ENCODE measurements at regions not wholly inside any gene's neighbourhood (a gene's known extent, or its start where the extent isn't known, plus 50 kb on each side); places are given as distances from the start of the nearest gene placed in this dataset.

DNA sequence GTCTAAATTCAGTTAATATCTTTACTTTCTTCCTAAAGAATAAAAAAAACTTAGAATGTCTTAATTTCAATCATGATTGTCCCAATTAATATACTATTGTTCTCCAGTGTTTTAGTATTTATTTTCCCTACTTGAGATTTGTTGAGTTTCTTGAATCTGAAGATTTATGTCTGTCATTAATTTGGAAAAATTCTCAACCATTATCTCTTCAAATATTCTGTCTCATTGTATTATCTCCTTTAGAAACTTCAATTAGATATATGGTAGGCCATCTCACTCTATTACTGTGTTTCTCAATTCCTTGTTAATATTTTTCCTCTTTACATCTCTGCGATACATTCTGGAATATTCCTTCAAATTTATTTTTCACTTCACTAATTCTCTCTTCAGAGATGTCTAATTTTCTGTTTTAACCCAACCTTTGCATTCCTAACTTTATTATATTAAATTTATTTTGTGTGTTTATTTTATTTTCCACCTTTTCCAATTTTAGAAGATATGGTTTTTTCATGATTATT is 268.6 kb downstream of the QKI start:
- DNase-seq = no peak
- H3K9me2 ChIP-seq (replicated peaks; ENCODE audit: insufficient read depth, low read length) = no peaks in the 10 kb centered on the region
- H3K4me3 ChIP-seq (ENCODE audit: low read length) = no peak overlapping the region
- TF ChIP-seq EZH2phosphoT487 (IDR thresholded peaks at IDR 0.05; ENCODE audit: low read length) (no peak), EZH2 (optimal IDR thresholded peaks at IDR 0.05; ENCODE audit: low read depth, low read length) (no peak)
- TF ChIP-seq, protein P1, sequence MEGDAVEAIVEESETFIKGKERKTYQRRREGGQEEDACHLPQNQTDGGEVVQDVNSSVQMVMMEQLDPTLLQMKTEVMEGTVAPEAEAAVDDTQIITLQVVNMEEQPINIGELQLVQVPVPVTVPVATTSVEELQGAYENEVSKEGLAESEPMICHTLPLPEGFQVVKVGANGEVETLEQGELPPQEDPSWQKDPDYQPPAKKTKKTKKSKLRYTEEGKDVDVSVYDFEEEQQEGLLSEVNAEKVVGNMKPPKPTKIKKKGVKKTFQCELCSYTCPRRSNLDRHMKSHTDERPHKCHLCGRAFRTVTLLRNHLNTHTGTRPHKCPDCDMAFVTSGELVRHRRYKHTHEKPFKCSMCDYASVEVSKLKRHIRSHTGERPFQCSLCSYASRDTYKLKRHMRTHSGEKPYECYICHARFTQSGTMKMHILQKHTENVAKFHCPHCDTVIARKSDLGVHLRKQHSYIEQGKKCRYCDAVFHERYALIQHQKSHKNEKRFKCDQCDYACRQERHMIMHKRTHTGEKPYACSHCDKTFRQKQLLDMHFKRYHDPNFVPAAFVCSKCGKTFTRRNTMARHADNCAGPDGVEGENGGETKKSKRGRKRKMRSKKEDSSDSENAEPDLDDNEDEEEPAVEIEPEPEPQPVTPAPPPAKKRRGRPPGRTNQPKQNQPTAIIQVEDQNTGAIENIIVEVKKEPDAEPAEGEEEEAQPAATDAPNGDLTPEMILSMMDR (IDR thresholded peaks at IDR 0.05; ENCODE audit: low read length) = no peak
- no peaks in the 10 kb centered on the region for H3K36me3 ChIP-seq (replicated peaks; ENCODE audit: insufficient read depth, low read length)
- H3K4me2 ChIP-seq (ENCODE audit: low read depth, low read length) = no peak overlapping the region
- no peak overlapping the region for H2AFZ ChIP-seq (ENCODE audit: low read length)
- H3K27ac ChIP-seq (ENCODE audit: low read length) = no peak overlapping the region
- H3K9ac ChIP-seq (ENCODE audit: low read length) = no peak overlapping the region
- H3K4me1 ChIP-seq (ENCODE audit: low read length) = no peaks in the 10 kb centered on the region
- H3K9me3 ChIP-seq (replicated peaks; ENCODE audit: insufficient read depth, low read length) = no peaks in the 10 kb centered on the region
- no peaks in the 10 kb centered on the region for H3F3A ChIP-seq (ENCODE audit: insufficient read depth, low read length)
- H4K20me1 ChIP-seq (ENCODE audit: insufficient read depth, low read length) = no peaks in the 10 kb centered on the region
- no peaks in the 10 kb centered on the region for H3K79me2 ChIP-seq (ENCODE audit: low read length)
- no peaks in the 10 kb centered on the region for H3K27me3 ChIP-seq (replicated peaks; ENCODE audit: insufficient read depth, low read length)

DNA sequence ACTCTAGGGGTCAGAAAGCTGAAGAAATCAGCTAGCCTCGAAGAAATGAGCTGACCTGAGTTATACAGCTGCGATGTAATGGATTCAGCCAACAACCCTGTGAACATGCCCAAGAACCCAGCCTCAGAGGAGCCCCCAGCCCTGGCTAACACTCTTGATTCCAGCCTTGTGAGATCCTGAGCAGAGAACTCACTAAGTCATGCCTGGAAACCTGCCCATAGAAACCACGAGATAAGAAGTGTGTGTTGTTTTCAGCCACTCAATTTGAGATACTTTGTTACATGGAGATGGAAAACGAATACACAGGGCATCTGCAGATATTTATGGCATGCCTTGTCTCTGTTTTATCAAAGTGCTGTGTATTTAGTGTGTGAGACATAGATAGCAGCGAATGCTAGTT is 265.2 kb downstream of the QKI start:
- Histone ChIP-seq H2AFZ (ENCODE audit: low read length) (no peak overlapping the region), H3K27me3 (replicated peaks; ENCODE audit: insufficient read depth, low read length) (no peaks in the 10 kb centered on the region), H3K27ac (ENCODE audit: low read length) (no peak overlapping the region), H3K79me2 (ENCODE audit: low read length) (no peaks in the 10 kb centered on the region), H3K9me3 (replicated peaks; ENCODE audit: insufficient read depth, low read length) (no peaks in the 10 kb centered on the region), H3K36me3 (replicated peaks; ENCODE audit: insufficient read depth, low read length) (no peaks in the 10 kb centered on the region), H3K4me3 (ENCODE audit: low read length) (no peak overlapping the region), H3K9ac (ENCODE audit: low read length) (no peak overlapping the region), H4K20me1 (ENCODE audit: insufficient read depth, low read length) (no peaks in the 10 kb centered on the region), H3K4me2 (ENCODE audit: low read depth, low read length) (no peak overlapping the region), H3K9me2 (replicated peaks; ENCODE audit: insufficient read depth, low read length) (no peaks in the 10 kb centered on the region), H3F3A (ENCODE audit: insufficient read depth, low read length) (no peaks in the 10 kb centered on the region), H3K4me1 (ENCODE audit: low read length) (no peaks in the 10 kb centered on the region)
- DNase-seq = no peak
- TF ChIP-seq EZH2 (optimal IDR thresholded peaks at IDR 0.05; ENCODE audit: low read depth, low read length) = no peak
- TF ChIP-seq, protein P1 (IDR thresholded peaks at IDR 0.05; ENCODE audit: low read length) = no peak
- no peak for TF ChIP-seq EZH2phosphoT487 (IDR thresholded peaks at IDR 0.05; ENCODE audit: low read length)

DNA sequence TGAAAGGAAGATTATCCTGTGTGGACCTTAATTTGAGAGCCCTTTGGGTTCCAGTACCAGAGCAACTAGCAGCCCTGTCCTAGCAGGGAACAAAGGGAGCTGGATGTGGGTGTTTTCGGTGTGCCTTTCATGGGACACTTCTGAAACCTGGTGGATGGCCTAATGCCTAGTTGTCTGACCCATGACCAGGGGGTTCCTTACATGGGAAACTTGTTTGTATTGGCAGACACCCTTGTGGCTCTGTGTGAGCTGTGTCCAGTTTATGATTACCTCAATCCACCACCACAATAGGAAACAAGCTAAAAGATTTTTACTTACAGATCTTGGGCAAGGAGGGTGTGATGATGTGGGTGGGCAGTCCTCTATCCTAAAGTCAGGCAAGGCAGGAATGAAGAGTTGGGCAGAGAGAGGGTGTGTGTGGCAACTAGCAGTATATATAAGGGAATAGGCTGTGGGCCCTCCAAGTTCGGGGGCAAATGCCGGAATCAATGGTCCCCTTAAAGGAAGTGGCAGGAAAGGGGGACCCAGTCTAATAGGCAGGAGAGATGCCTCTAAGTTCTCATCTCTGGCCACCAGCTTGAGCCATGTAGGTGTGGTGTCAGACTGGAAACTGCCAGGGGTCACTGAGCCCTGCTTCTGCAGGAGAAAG is 264.6 kb downstream of the QKI start:
- Histone ChIP-seq H3K27ac (ENCODE audit: low read length) (no peak overlapping the region), H3K4me2 (ENCODE audit: low read depth, low read length) (no peak overlapping the region), H4K20me1 (ENCODE audit: insufficient read depth, low read length) (no peaks in the 10 kb centered on the region), H3K9ac (ENCODE audit: low read length) (no peak overlapping the region), H3K36me3 (replicated peaks; ENCODE audit: insufficient read depth, low read length) (no peaks in the 10 kb centered on the region), H3K79me2 (ENCODE audit: low read length) (no peaks in the 10 kb centered on the region), H3K9me2 (replicated peaks; ENCODE audit: insufficient read depth, low read length) (no peaks in the 10 kb centered on the region), H3K27me3 (replicated peaks; ENCODE audit: insufficient read depth, low read length) (no peaks in the 10 kb centered on the region), H3K9me3 (replicated peaks; ENCODE audit: insufficient read depth, low read length) (no peaks in the 10 kb centered on the region), H3F3A (ENCODE audit: insufficient read depth, low read length) (no peaks in the 10 kb centered on the region), H3K4me3 (ENCODE audit: low read length) (no peak overlapping the region), H2AFZ (ENCODE audit: low read length) (no peak overlapping the region), H3K4me1 (ENCODE audit: low read length) (no peaks in the 10 kb centered on the region)
- TF ChIP-seq EZH2phosphoT487 (IDR thresholded peaks at IDR 0.05; ENCODE audit: low read length) (no peak), EZH2 (optimal IDR thresholded peaks at IDR 0.05; ENCODE audit: low read depth, low read length) (no peak)
- TF ChIP-seq, protein P1 (IDR thresholded peaks at IDR 0.05; ENCODE audit: low read length) = no peak
- no peak for DNase-seq

Measured in MM.1S (cell line).